ENCODE measurements at regions not wholly inside any gene's neighbourhood (a gene's known extent, or its start where the extent isn't known, plus 50 kb on each side); places are given as distances from the start of the nearest gene placed in this dataset.

- DNase-seq: no peak
Measured at GRCh38 chr21:31497914-31498313, 153.9 kb upstream of the TIAM1 start.

- no peak for DNase-seq
Measured at GRCh38 chr21:31493350-31493880, 149.4 kb upstream of the TIAM1 start.

- DNase-seq: no peak
Measured at GRCh38 chr21:31491617-31492016, 147.6 kb upstream of the TIAM1 start.

- DNase-seq: no peak
Measured at GRCh38 chr21:31490443-31490842, 146.4 kb upstream of the TIAM1 start.

- no peak for DNase-seq
Measured at GRCh38 chr21:31489726-31490125, 145.7 kb upstream of the TIAM1 start.

GRCh38 chr21:31489014-31489413, 145.0 kb upstream of the TIAM1 start:
- no peak for DNase-seq

GRCh38 chr21:31484219-31484618, 140.2 kb upstream of the TIAM1 start:
- DNase-seq: no peak

- no peak for DNase-seq
Measured at GRCh38 chr21:31483146-31483545, 139.1 kb upstream of the TIAM1 start.

- no peak for DNase-seq
Measured at GRCh38 chr21:31482460-31482859, 138.4 kb upstream of the TIAM1 start.

GRCh38 chr21:31480228-31480627, 136.2 kb upstream of the TIAM1 start:
- no peak for DNase-seq

GRCh38 chr21:31479714-31480113, 135.7 kb upstream of the TIAM1 start:
- DNase-seq: no peak

GRCh38 chr21:31479222-31479621, 135.2 kb upstream of the TIAM1 start:
- DNase-seq: no peak

GRCh38 chr21:31476263-31477022, 132.4 kb upstream of the TIAM1 start:
- no peak for DNase-seq

GRCh38 chr21:31475223-31475622, 131.2 kb upstream of the TIAM1 start:
- DNase-seq: no peak

GRCh38 chr21:31473685-31474345, 129.8 kb upstream of the TIAM1 start:
- no peak for DNase-seq

GRCh38 chr21:31471865-31472264, 127.8 kb upstream of the TIAM1 start:
- DNase-seq: no peak

- no peak for DNase-seq
Measured at GRCh38 chr21:31470896-31471694, 127.0 kb upstream of the TIAM1 start.

- no peak for DNase-seq
Measured at GRCh38 chr21:31460980-31461379, 116.9 kb upstream of the TIAM1 start.

- DNase-seq: no peak
Measured at GRCh38 chr21:31459457-31459856, 115.4 kb upstream of the TIAM1 start.

- DNase-seq: no peak
Measured at GRCh38 chr21:31457675-31458074, 113.6 kb upstream of the TIAM1 start.

- DNase-seq: no peak
Measured at GRCh38 chr21:31456201-31456600, 112.1 kb upstream of the TIAM1 start.

GRCh38 chr21:31455506-31455905, 111.4 kb upstream of the TIAM1 start:
- DNase-seq: no peak

GRCh38 chr21:31450980-31451379, 106.9 kb upstream of the TIAM1 start:
- no peak for DNase-seq

Data from stimulated activated CD4-positive, alpha-beta T cell treated with anti-CD3 and anti-CD28 coated beads, Interleukin-4, amount 100 ng/mL, for 4 hours (primary cell).